ENCODE measurements at regions not wholly inside any gene's neighbourhood (a gene's known extent, or its start where the extent isn't known, plus 50 kb on each side); places are given as distances from the start of the nearest gene placed in this dataset.

GRCh38 chr15:47586653-47587224 is 130.6 kb upstream of the SEMA6D start:
- TF ChIP-seq NR2C2 (CRISPR knock-in tag; IDR thresholded peaks at IDR 0.05): no peak
- TF ChIP-seq, protein P1, sequence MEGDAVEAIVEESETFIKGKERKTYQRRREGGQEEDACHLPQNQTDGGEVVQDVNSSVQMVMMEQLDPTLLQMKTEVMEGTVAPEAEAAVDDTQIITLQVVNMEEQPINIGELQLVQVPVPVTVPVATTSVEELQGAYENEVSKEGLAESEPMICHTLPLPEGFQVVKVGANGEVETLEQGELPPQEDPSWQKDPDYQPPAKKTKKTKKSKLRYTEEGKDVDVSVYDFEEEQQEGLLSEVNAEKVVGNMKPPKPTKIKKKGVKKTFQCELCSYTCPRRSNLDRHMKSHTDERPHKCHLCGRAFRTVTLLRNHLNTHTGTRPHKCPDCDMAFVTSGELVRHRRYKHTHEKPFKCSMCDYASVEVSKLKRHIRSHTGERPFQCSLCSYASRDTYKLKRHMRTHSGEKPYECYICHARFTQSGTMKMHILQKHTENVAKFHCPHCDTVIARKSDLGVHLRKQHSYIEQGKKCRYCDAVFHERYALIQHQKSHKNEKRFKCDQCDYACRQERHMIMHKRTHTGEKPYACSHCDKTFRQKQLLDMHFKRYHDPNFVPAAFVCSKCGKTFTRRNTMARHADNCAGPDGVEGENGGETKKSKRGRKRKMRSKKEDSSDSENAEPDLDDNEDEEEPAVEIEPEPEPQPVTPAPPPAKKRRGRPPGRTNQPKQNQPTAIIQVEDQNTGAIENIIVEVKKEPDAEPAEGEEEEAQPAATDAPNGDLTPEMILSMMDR (IDR thresholded peaks at IDR 0.05): no peak
- TF ChIP-seq CBFB (CRISPR knock-in tag; IDR thresholded peaks at IDR 0.05; ENCODE audit: low read depth): no peak
- TF ChIP-seq NR3C1 (CRISPR knock-in tag; conservative IDR thresholded peaks at IDR 0.05; ENCODE audit: low read depth): no peak
- TF ChIP-seq, protein P2, sequence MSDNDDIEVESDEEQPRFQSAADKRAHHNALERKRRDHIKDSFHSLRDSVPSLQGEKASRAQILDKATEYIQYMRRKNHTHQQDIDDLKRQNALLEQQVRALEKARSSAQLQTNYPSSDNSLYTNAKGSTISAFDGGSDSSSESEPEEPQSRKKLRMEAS (CRISPR knock-in tag; IDR thresholded peaks at IDR 0.05): no peak
- no peak for TF ChIP-seq ETV6 (CRISPR knock-in tag; IDR thresholded peaks at IDR 0.05)
- TF ChIP-seq, protein P3, sequence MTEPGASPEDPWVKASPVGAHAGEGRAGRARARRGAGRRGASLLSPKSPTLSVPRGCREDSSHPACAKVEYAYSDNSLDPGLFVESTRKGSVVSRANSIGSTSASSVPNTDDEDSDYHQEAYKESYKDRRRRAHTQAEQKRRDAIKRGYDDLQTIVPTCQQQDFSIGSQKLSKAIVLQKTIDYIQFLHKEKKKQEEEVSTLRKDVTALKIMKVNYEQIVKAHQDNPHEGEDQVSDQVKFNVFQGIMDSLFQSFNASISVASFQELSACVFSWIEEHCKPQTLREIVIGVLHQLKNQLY (CRISPR knock-in tag; IDR thresholded peaks at IDR 0.05): no peak
- no peak for TF ChIP-seq E2F5 (CRISPR knock-in tag; IDR thresholded peaks at IDR 0.05)
- TF ChIP-seq HMGA2 (CRISPR knock-in tag; IDR thresholded peaks at IDR 0.05): no peak
- no peak for TF ChIP-seq JUN (CRISPR knock-in tag; IDR thresholded peaks at IDR 0.05)
- no peak for TF ChIP-seq KAT7 (CRISPR knock-in tag; IDR thresholded peaks at IDR 0.05; ENCODE audit: borderline replicate concordance)
- TF ChIP-seq, protein P4, sequence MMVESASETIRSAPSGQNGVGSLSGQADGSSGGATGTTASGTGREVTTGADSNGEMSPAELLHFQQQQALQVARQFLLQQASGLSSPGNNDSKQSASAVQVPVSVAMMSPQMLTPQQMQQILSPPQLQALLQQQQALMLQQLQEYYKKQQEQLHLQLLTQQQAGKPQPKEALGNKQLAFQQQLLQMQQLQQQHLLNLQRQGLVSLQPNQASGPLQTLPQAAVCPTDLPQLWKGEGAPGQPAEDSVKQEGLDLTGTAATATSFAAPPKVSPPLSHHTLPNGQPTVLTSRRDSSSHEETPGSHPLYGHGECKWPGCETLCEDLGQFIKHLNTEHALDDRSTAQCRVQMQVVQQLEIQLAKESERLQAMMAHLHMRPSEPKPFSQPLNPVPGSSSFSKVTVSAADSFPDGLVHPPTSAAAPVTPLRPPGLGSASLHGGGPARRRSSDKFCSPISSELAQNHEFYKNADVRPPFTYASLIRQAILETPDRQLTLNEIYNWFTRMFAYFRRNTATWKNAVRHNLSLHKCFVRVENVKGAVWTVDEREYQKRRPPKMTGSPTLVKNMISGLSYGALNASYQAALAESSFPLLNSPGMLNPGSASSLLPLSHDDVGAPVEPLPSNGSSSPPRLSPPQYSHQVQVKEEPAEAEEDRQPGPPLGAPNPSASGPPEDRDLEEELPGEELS (CRISPR knock-in tag; IDR thresholded peaks at IDR 0.05): no peak
- no peak for TF ChIP-seq TEAD1 (CRISPR knock-in tag; IDR thresholded peaks at IDR 0.05)

All from WTC11 (cell line).